NCI-H1417 (cell line): ENCODE measurements at regions not wholly inside any gene's neighbourhood (a gene's known extent, or its start where the extent isn't known, plus 50 kb on each side); places are given as distances from the start of the nearest gene placed in this dataset.
A peak's percentile ranks its signal among the peaks of the same experiment; 100 is the strongest.

Experiments
- DNase-seq, 3 experiments: peaks; one replicate each; lab custom pipeline; 2025; lab: John Stamatoyannopoulos, UW

GRCh38 chr14:98369344-98369743, 902.7 kb downstream of the BCL11B start:
- DNase-seq: no peak

GRCh38 chr14:98370352-98370751, 901.6 kb downstream of the BCL11B start:
- no peak for DNase-seq

GRCh38 chr14:98371141-98371540, 900.9 kb downstream of the BCL11B start:
- DNase-seq: no peak

- DNase-seq: peak in 2 of 3 experiments; percentile 37 to 67
These were observed 897.9 kb downstream of the BCL11B start for GRCh38 chr14:98374136-98374535.

GRCh38 chr14:98375566-98375965, 896.4 kb downstream of the BCL11B start:
- DNase-seq: no peak

GRCh38 chr14:98379830-98380229, 892.2 kb downstream of the BCL11B start:
- no peak for DNase-seq

GRCh38 chr14:98382662-98383061, 889.3 kb downstream of the BCL11B start:
- DNase-seq: no peak

- DNase-seq: no peak
These were observed 886.1 kb downstream of the BCL11B start for GRCh38 chr14:98385851-98386250.

- DNase-seq: no peak
These were observed 880.9 kb downstream of the BCL11B start for GRCh38 chr14:98391061-98391460.

- no peak for DNase-seq
These were observed 878.5 kb downstream of the BCL11B start for GRCh38 chr14:98393527-98393926.

- DNase-seq: no peak
These were observed 867.2 kb downstream of the BCL11B start for GRCh38 chr14:98404811-98405210.

- DNase-seq: no peak
These were observed 863.9 kb downstream of the BCL11B start for GRCh38 chr14:98408024-98408555.

- DNase-seq: no peak
These were observed 863.3 kb downstream of the BCL11B start for GRCh38 chr14:98408713-98409112.

- DNase-seq: no peak
These were observed 860.8 kb downstream of the BCL11B start for GRCh38 chr14:98411154-98411553.

- DNase-seq: no peak
These were observed 859.6 kb downstream of the BCL11B start for GRCh38 chr14:98412431-98412830.

- DNase-seq: no peak
These were observed 856.2 kb downstream of the BCL11B start for GRCh38 chr14:98415766-98416165.

GRCh38 chr14:98417001-98417400, 855.0 kb downstream of the BCL11B start:
- no peak for DNase-seq

- no peak for DNase-seq
These were observed 843.5 kb downstream of the BCL11B start for GRCh38 chr14:98428483-98428994.

- DNase-seq: no peak
These were observed 838.6 kb downstream of the BCL11B start for GRCh38 chr14:98433436-98433835.

- no peak for DNase-seq
These were observed 834.9 kb downstream of the BCL11B start for GRCh38 chr14:98437113-98437512.

- DNase-seq: no peak
These were observed 827.9 kb downstream of the BCL11B start for GRCh38 chr14:98444077-98444476.

- DNase-seq: no peak
These were observed 826.3 kb downstream of the BCL11B start for GRCh38 chr14:98445718-98446117.

GRCh38 chr14:98446508-98446907, 825.5 kb downstream of the BCL11B start:
- DNase-seq: no peak

- DNase-seq: no peak
These were observed 815.8 kb downstream of the BCL11B start for GRCh38 chr14:98456231-98456630.
